GM12865 (cell line): ENCODE measurements at regions not wholly inside any gene's neighbourhood (a gene's known extent, or its start where the extent isn't known, plus 50 kb on each side); places are given as distances from the start of the nearest gene placed in this dataset.

Source experiments
- DNase-seq: peaks from one replicate; pipeline ENCODE4 v3.0.0; 2010; ENCODE audit warnings: low read depth
- H3K4me3 ChIP-seq: 2 replicates; pipeline ENCODE4 v1.5.1; 2011; ENCODE audit warnings: mild to moderate bottlenecking, low read depth, low read length, control low read depth
- CTCF ChIP-seq: IDR thresholded peaks from 2 replicates; pipeline ENCODE4 v1.5.1; 2011; ENCODE audit warnings: low read length, control low read depth, low read depth, inconsistent platforms; ENCODE audit not compliant: insufficient read depth; ENCODE audit errors: missing control alignments

GRCh38 chr7:109261781-109262180 is 692.1 kb downstream of the DNAJB9 start:
- H3K4me3 ChIP-seq, result no peak overlapping the region
- DNase-seq, result no peak
- no peak for TF ChIP-seq CTCF

GRCh38 chr7:109266610-109267009 is 696.9 kb downstream of the DNAJB9 start:
- no peak for TF ChIP-seq CTCF
- DNase-seq, result no peak
- no peak overlapping the region for H3K4me3 ChIP-seq

- DNase-seq, result no peak
- no peak overlapping the region for H3K4me3 ChIP-seq
- no peak for TF ChIP-seq CTCF
These were observed 706.7 kb downstream of the DNAJB9 start for GRCh38 chr7:109276348-109276747.

GRCh38 chr7:109282726-109283125 is 713.1 kb downstream of the DNAJB9 start:
- no peak for TF ChIP-seq CTCF
- no peak overlapping the region for H3K4me3 ChIP-seq
- DNase-seq, result no peak

GRCh38 chr7:109284943-109285342 is 715.3 kb downstream of the DNAJB9 start:
- no peak for DNase-seq
- no peak overlapping the region for H3K4me3 ChIP-seq
- no peak for TF ChIP-seq CTCF

- no peak for DNase-seq
- TF ChIP-seq CTCF, result no peak
- H3K4me3 ChIP-seq, result no peak overlapping the region
These were observed 725.5 kb downstream of the DNAJB9 start for GRCh38 chr7:109295158-109295557.

GRCh38 chr7:109308816-109309215 is 739.1 kb downstream of the DNAJB9 start:
- no peak for DNase-seq
- no peak overlapping the region for H3K4me3 ChIP-seq
- TF ChIP-seq CTCF, result no peak
